Spleen (tissue), 11 donors: ENCODE measurements at regions not wholly inside any gene's neighbourhood (a gene's known extent, or its start where the extent isn't known, plus 50 kb on each side); places are given as distances from the start of the nearest gene placed in this dataset.

Experiments used
- DNase-seq: peaks from one replicate; pipeline ENCODE4 v3.0.0-alpha.2; 2020
- H3K27ac ChIP-seq, 8 donors: fragments of 200-600 bp; sonication (generic) in 7 of 8; 1 replicate in 4 of 8; 2 replicates in 4 of 8; pipeline versions ENCODE4 v1.5.0 to v1.8.0; 2016 to 2021; ENCODE audit warnings: inconsistent platforms in 4 of 8, mild to moderate bottlenecking in 4 of 8, moderate library complexity in 1 of 8
- H3K27me3 ChIP-seq, 7 donors: fragments of 200-600 bp; sonication (generic) in 6 of 7; replicated peaks in 1 of 7; 1 replicate in 4 of 7; 2 replicates in 3 of 7; pipeline versions ENCODE4 v1.5.0 to v1.8.0; 2016 to 2021; ENCODE audit warnings: inconsistent platforms in 3 of 7, mild to moderate bottlenecking in 1 of 7
- H3K36me3 ChIP-seq, 6 donors: fragments of 200-600 bp; sonication (generic) in 5 of 6; 1 replicate in 4 of 6; 2 replicates in 2 of 6; pipeline versions ENCODE4 v1.5.0 to v1.8.0; 2016 to 2021; ENCODE audit warnings: inconsistent platforms in 2 of 6
- H3K4me1 ChIP-seq, 6 donors: fragments of 200-600 bp; sonication (generic) in 5 of 6; 1 replicate in 3 of 6; 2 replicates in 3 of 6; pipeline versions ENCODE4 v1.5.0 to v1.8.0; 2016 to 2021; ENCODE audit warnings: inconsistent platforms in 3 of 6
- H3K4me3 ChIP-seq, 8 donors: fragments of 200-600 bp; sonication (generic) in 7 of 8; 1 replicate in 4 of 8; 2 replicates in 4 of 8; pipeline versions ENCODE4 v1.5.0 to v1.8.0; 2016 to 2021; ENCODE audit warnings: inconsistent platforms in 4 of 8, mild to moderate bottlenecking in 4 of 8, moderate library complexity in 2 of 8
- H3K9me3 ChIP-seq, 8 donors: fragments of 200-600 bp; sonication (generic) in 7 of 8; 1 replicate in 4 of 8; 2 replicates in 4 of 8; pipeline versions ENCODE4 v1.5.0 to v1.8.0; 2016 to 2021; ENCODE audit warnings: inconsistent platforms in 4 of 8
- POLR2A ChIP-seq, 3 donors: fragments of 450-650 bp; IDR thresholded peaks; one replicate each; pipeline ENCODE4 v1.5.1; 2017; ENCODE audit warnings: antibody characterized with exemption in 3 of 3, mild to moderate bottlenecking in 1 of 3
- POLR2AphosphoS5 ChIP-seq, 3 donors: sonication (generic); formaldehyde crosslinking; IDR thresholded peaks; one replicate each; pipeline ENCODE4 v1.5.1; 2017; ENCODE audit warnings: antibody characterized with exemption in 3 of 3
- WGBS, 5 donors: extraction: QIAGEN DNeasy Blood & Tissue Kit in 3 of 5; methylation state at CpG; one replicate each; pipeline versions ENCODE4 v1.1.5 to v1.1.7; 2013 to 2018; 5-methylcytosine and 5-hydroxymethylcytosine counted together
- intact Hi-C: fragments of 100-400 bp; cut with DNase I; formaldehyde crosslinking; loops from one replicate; pipeline ENCODE4 v1.15.0; 2023; ENCODE audit warnings: low total_unique reads
- TF ChIP-seq, protein P1 (sequence below), 11 experiments: fragments of 200-600 bp in 7 of 11; fragments of 450-650 bp in 4 of 11; sonication (generic) in 4 of 11; IDR thresholded peaks in 8 of 11; conservative IDR thresholded peaks in 3 of 11; 1 replicate in 7 of 11; 2 replicates in 4 of 11; pipeline versions ENCODE4 v1.4.0 to v1.8.0; 2016 to 2021; ENCODE audit warnings: antibody characterized with exemption in 11 of 11, inconsistent platforms in 4 of 11, mild to moderate bottlenecking in 1 of 11
- donor health status: healthy with polysubstance abuse.
- donor health status: DM: no; HTN: no; CAD: no; lungs with moderate emphysema.
- donor health status: DM: no; HTN: no; CAD: no.
- donor health status: Bipolar disorder and iron deficiency.
- donor health status: healthy.
- donor health status: DM: no; HTN: no; CAD: no.
- donor health status: DM: yes; HTN: yes; CAD: no.

DNA sequence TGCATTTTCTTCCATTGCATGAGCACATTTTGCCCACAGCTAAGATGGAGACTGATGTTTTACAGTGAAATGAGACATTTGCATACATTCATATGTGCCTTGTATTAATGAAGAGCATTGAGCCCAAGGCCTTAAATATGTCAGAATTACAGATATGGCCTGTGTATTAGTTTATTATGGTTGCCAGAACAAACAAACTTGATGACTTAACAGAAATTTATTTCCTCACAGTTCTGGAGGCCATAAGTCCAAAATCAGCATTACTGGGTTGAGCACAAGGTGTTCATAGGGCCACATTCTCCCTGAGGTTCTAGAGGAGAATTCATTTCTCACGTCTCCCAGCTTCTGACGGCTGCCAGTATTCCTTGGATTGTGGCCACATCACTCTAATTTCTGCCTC is 302.6 kb upstream of the TGFBR2 start:
- intact Hi-C loops, result no loop called here
- no peaks in the 10 kb centered on the region for H3K27me3 ChIP-seq
- peaks cover 0 to 7% (median 4%) of the 10 kb centered on the region in 8 donors for H3K9me3 ChIP-seq
- TF ChIP-seq, protein P1, sequence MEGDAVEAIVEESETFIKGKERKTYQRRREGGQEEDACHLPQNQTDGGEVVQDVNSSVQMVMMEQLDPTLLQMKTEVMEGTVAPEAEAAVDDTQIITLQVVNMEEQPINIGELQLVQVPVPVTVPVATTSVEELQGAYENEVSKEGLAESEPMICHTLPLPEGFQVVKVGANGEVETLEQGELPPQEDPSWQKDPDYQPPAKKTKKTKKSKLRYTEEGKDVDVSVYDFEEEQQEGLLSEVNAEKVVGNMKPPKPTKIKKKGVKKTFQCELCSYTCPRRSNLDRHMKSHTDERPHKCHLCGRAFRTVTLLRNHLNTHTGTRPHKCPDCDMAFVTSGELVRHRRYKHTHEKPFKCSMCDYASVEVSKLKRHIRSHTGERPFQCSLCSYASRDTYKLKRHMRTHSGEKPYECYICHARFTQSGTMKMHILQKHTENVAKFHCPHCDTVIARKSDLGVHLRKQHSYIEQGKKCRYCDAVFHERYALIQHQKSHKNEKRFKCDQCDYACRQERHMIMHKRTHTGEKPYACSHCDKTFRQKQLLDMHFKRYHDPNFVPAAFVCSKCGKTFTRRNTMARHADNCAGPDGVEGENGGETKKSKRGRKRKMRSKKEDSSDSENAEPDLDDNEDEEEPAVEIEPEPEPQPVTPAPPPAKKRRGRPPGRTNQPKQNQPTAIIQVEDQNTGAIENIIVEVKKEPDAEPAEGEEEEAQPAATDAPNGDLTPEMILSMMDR (IDR thresholded peaks at IDR 0.05 in 8 of 11, conservative IDR thresholded peaks at IDR 0.05 in 3 of 11), result no peak
- no peak for TF ChIP-seq POLR2AphosphoS5 (IDR thresholded peaks at IDR 0.05)
- TF ChIP-seq POLR2A (IDR thresholded peaks at IDR 0.05), result no peak
- H3K36me3 ChIP-seq, result no peaks in the 10 kb centered on the region
- DNase-seq, result no peak
- no peak overlapping the region for H3K4me3 ChIP-seq
- 89 to 98% (median 98%) methylated on average over 2 of the region's 2 CpGs for WGBS, 5 donors
- no peak overlapping the region for H3K27ac ChIP-seq
- peaks cover 0 to 5% (median 0%) of the 10 kb centered on the region in 6 donors for H3K4me1 ChIP-seq

DNA sequence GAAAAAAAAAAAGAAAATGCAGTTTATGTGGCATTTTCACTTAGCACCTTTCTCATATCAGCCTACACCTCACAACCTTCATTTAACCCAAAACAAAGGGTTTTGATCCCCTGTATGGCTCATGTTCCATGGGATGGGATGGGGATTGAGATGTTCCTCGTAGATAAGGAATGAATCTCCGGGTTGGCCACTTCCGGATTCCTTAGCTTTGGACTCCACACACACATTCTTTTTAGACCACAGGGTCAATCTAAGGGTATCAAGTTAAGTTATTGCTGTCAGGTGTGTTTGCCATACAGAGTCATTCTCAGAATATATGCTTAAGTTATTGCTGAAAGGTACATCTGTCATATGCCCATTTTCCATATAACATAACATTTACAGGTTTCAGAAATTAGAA is 301.4 kb upstream of the TGFBR2 start:
- Histone ChIP-seq H3K9me3 (peaks cover 0 to 7% (median 4%) of the 10 kb centered on the region in 8 donors), H3K36me3 (no peaks in the 10 kb centered on the region), H3K27ac (no peak overlapping the region), H3K4me3 (no peak overlapping the region), H3K4me1 (peaks cover 0 to 5% (median 0%) of the 10 kb centered on the region in 6 donors), H3K27me3 (no peaks in the 10 kb centered on the region)
- intact Hi-C loops, result no loop called here
- 90 to 95% (median 92%) methylated on average over 3 of the region's 3 CpGs for WGBS, 5 donors
- TF ChIP-seq POLR2AphosphoS5 (IDR thresholded peaks at IDR 0.05), result no peak
- TF ChIP-seq, protein P1 (IDR thresholded peaks at IDR 0.05 in 8 of 11, conservative IDR thresholded peaks at IDR 0.05 in 3 of 11), result no peak
- no peak for TF ChIP-seq POLR2A (IDR thresholded peaks at IDR 0.05)
- DNase-seq, result no peak

DNA sequence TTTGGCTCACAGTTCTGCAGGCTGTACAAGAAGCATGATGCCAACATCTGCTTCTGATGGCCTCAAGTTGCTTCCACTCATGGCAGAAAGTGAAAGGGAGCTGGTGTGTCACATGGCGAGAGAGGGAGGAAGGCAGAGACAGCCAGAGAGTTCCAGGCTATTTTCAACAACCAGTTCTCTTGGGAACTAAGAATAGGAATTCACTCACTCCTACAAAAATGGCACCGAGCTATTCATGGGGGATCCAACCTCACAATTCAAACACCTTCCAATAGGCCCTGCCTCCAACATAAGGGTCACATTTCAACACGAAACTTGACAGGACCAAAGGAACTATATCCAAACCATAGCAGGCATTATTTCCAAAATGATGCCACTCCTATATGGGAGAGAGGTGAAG is 299.5 kb upstream of the TGFBR2 start:
- no peak overlapping the region for H3K4me3 ChIP-seq
- no peak for DNase-seq
- no peaks in the 10 kb centered on the region for H3K27me3 ChIP-seq
- no peak overlapping the region for H3K27ac ChIP-seq
- intact Hi-C loops, result no loop called here
- no peaks in the 10 kb centered on the region for H3K36me3 ChIP-seq
- TF ChIP-seq POLR2AphosphoS5 (IDR thresholded peaks at IDR 0.05) (no peak), POLR2A (IDR thresholded peaks at IDR 0.05) (no peak)
- TF ChIP-seq, protein P1 (IDR thresholded peaks at IDR 0.05 in 8 of 11, conservative IDR thresholded peaks at IDR 0.05 in 3 of 11), result no peak
- H3K4me1 ChIP-seq, result peaks cover 0 to 5% (median 0%) of the 10 kb centered on the region in 6 donors
- 87 to 97% (median 93%) methylated on average over 3 of the region's 3 CpGs for WGBS, 5 donors
- peaks cover 0 to 7% (median 4%) of the 10 kb centered on the region in 8 donors for H3K9me3 ChIP-seq

DNA sequence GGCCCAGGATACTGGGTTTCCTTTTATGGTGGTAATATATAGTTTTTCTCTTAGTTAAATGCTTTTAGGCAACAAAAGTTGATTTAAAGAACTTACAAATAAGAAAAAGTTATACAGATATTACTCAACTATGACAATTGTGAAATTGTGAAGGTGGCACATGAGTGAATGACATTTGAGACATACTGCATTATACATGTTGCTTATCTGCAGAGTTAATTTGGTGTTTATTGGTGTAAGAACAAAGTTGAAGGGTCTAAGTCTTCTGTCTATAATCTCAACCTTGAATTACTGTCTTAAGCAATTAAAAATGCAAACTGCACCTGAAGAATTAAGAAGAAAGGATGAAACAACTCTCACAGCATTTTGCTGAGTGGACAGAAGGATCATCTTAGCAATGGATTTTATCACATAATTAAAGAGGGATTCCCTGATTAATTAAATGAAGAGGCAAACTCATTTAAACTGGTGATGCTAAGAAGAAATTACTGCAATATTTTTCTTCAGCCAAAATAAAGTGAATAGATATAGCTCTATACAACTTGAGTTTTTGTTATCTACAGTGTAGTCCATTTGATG is 298.9 kb upstream of the TGFBR2 start:
- Histone ChIP-seq H3K36me3 (no peaks in the 10 kb centered on the region), H3K4me1 (peaks cover 0 to 5% (median 0%) of the 10 kb centered on the region in 6 donors), H3K4me3 (no peak overlapping the region), H3K27me3 (no peaks in the 10 kb centered on the region), H3K9me3 (peaks cover 0 to 7% (median 4%) of the 10 kb centered on the region in 8 donors), H3K27ac (no peak overlapping the region)
- TF ChIP-seq, protein P1 (IDR thresholded peaks at IDR 0.05 in 8 of 11, conservative IDR thresholded peaks at IDR 0.05 in 3 of 11), result no peak
- no peak for TF ChIP-seq POLR2A (IDR thresholded peaks at IDR 0.05)
- TF ChIP-seq POLR2AphosphoS5 (IDR thresholded peaks at IDR 0.05), result no peak
- intact Hi-C loops, result no loop called here
- DNase-seq, result no peak
